Mesothelial cell of epicardium (in vitro differentiated cells): ENCODE measurements at regions not wholly inside any gene's neighbourhood (a gene's known extent, or its start where the extent isn't known, plus 50 kb on each side); places are given as distances from the start of the nearest gene placed in this dataset.

Source experiments
- DNase-seq, 2 experiments: peaks; one replicate each; pipeline ENCODE4 v3.0.0; 2021; ENCODE audit warnings: low spot score in 2 of 2; ENCODE audit not compliant: unreplicated experiment in 2 of 2
- H3K27ac Mint-ChIP-seq: 2 replicates; pipeline ENCODE4 v1.8.0; 2021; ENCODE audit warnings: mixed read lengths
- H3K27me3 Mint-ChIP-seq: 2 replicates; pipeline ENCODE4 v1.8.0; 2021; ENCODE audit warnings: low read depth, mixed read lengths
- H3K36me3 Mint-ChIP-seq: 2 replicates; pipeline ENCODE4 v1.8.0; 2021; ENCODE audit warnings: mixed read lengths
- H3K4me1 Mint-ChIP-seq: 2 replicates; pipeline ENCODE4 v1.8.0; 2021; ENCODE audit warnings: mixed read lengths
- H3K4me3 Mint-ChIP-seq: 2 replicates; pipeline ENCODE4 v1.8.0; 2021; ENCODE audit warnings: mild to moderate bottlenecking, moderate library complexity, mixed read lengths
- H3K9me3 Mint-ChIP-seq: 2 replicates; pipeline ENCODE4 v1.8.0; 2021; ENCODE audit warnings: mixed read lengths
- TF ChIP-seq, protein P1 (sequence below): fragments of 200-600 bp; sonication (generic); IDR thresholded peaks from one replicate; pipeline ENCODE4 v1.5.0; 2021; ENCODE audit warnings: antibody characterized with exemption; ENCODE audit not compliant: unreplicated experiment

DNA sequence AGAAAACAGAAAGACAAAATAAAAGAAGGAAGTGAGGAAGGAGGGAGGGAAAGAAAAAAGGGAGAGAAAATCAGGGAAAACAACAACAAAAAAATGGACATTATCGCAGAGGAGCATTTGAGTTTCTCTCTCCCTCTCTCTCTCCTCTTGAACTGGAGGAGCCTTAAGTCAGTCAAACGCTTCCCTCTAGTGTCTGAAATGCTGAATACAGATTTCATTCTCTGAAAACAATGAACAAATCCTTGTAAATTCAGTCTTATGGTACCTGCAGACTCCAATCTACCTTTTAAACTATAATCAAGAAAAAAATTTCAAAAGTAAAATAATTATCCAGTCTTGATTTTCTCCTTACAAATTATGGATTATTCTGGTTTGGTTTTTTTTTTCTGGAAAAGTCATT is 89.2 kb upstream of the PFKP start:
- peaks cover 9% of the 10 kb centered on the region for H3K4me1 Mint-ChIP-seq
- H3K9me3 Mint-ChIP-seq: no peaks in the 10 kb centered on the region
- H3K4me3 Mint-ChIP-seq: no peak overlapping the region
- no peak overlapping the region for H3K27ac Mint-ChIP-seq
- no peak for DNase-seq
- TF ChIP-seq, protein P1, sequence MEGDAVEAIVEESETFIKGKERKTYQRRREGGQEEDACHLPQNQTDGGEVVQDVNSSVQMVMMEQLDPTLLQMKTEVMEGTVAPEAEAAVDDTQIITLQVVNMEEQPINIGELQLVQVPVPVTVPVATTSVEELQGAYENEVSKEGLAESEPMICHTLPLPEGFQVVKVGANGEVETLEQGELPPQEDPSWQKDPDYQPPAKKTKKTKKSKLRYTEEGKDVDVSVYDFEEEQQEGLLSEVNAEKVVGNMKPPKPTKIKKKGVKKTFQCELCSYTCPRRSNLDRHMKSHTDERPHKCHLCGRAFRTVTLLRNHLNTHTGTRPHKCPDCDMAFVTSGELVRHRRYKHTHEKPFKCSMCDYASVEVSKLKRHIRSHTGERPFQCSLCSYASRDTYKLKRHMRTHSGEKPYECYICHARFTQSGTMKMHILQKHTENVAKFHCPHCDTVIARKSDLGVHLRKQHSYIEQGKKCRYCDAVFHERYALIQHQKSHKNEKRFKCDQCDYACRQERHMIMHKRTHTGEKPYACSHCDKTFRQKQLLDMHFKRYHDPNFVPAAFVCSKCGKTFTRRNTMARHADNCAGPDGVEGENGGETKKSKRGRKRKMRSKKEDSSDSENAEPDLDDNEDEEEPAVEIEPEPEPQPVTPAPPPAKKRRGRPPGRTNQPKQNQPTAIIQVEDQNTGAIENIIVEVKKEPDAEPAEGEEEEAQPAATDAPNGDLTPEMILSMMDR: no peak
- no peaks in the 10 kb centered on the region for H3K36me3 Mint-ChIP-seq
- no peaks in the 10 kb centered on the region for H3K27me3 Mint-ChIP-seq

DNA sequence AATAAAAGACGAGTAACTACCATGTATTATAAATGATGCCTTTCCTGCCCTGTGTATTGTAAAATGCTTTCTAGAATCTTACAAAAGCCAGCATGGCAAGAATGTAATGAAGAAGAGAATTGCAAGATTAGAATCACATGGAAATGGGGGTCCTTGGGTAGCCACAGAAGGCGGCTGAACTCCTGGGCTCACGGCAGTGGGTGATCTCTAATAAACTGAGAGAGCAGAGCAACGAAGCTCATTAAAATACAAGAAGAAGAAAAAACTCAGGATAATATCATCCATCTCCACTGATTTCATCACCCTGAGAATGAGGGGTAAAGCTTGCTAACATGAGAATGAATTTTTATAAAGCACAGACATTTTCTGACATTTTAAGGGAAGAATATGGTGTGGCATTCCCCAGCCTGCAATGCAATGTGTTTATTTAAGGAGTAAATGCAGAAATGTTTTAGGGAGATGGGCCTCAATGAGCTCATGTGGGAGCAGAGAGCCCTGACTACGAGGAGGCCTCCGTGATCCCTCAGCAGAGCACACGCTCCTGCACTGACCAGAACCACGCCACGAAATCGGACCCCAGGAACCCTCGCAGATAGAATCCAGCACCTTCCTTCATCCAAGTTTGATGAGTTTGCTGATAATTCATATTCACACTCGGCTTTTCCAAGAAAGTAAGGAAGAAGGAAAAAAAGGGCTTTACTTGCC is 92.7 kb upstream of the PFKP start:
- H3K9me3 Mint-ChIP-seq: no peaks in the 10 kb centered on the region
- H3K4me1 Mint-ChIP-seq: peaks cover 6% of the 10 kb centered on the region
- no peak overlapping the region for H3K4me3 Mint-ChIP-seq
- no peak overlapping the region for H3K27ac Mint-ChIP-seq
- DNase-seq: no peak
- no peaks in the 10 kb centered on the region for H3K36me3 Mint-ChIP-seq
- H3K27me3 Mint-ChIP-seq: no peaks in the 10 kb centered on the region
- TF ChIP-seq, protein P1: no peak

DNA sequence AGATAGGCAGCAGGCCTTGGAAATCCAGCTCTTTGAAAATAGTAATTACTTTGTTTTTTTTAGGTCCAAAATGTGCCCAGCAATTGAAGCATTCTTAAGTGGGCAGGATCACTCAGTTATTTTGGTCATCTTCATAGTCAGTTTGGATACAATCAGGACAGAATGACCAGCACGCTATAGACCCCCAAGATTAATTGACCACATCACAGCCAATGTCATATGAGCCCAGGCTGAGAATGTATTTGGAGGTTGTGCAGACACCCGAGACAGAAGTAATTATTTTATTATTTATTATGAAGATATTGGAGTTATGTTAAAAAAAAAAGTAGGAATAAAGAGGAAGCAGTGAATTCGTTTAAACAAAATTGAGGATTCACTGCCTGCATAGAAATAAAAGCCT is 93.3 kb upstream of the PFKP start:
- no peak overlapping the region for H3K27ac Mint-ChIP-seq
- TF ChIP-seq, protein P1: no peak
- H3K4me3 Mint-ChIP-seq: no peak overlapping the region
- no peak for DNase-seq
- no peaks in the 10 kb centered on the region for H3K36me3 Mint-ChIP-seq
- H3K27me3 Mint-ChIP-seq: no peaks in the 10 kb centered on the region
- no peaks in the 10 kb centered on the region for H3K9me3 Mint-ChIP-seq
- peaks cover 2% of the 10 kb centered on the region for H3K4me1 Mint-ChIP-seq

DNA sequence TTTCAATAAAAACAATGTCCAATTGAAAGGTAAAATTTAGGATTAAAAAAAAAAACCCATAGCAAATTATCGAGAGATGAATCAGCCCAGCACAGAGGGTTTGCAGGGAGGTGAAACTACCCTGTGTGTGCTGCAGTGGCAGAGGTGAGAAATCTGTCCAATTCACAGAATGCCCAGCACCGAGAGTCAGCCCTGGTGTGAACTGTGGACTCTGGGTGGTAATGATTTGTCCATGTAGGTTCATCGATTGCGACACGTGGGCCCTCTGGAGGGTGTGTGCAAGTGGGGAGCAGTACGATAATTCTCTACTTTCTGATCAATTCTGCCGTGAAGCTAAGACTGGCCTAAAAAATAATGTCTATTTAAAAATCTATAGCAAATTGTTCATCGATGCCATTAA is 94.5 kb upstream of the PFKP start:
- Mint-ChIP-seq H3K4me1 (peaks cover 2% of the 10 kb centered on the region), H3K27me3 (peaks cover 4% of the 10 kb centered on the region), H3K9me3 (no peaks in the 10 kb centered on the region), H3K36me3 (no peaks in the 10 kb centered on the region), H3K27ac (no peak overlapping the region), H3K4me3 (no peak overlapping the region)
- TF ChIP-seq, protein P1: no peak
- DNase-seq: no peak

DNA sequence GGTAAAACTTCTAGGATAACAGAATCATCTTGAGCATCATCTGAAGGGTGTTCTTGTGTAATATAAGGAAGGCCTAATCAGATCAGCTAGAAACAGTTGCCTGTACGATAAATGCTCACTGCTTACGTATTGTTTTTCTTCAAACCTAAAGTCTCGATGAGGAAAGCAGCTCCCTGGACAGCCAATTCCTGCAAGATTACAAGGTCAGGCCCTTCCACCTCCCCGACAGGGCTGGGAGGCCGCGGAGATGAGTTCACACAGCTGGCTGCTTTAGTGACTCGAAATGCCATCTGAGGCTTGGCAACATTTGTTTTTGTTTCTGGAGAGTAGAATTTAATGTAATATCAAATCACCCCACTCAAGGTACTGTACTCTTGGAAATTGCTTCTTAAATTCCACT is 95.1 kb upstream of the PFKP start:
- Mint-ChIP-seq H3K4me3 (no peak overlapping the region), H3K36me3 (no peaks in the 10 kb centered on the region), H3K9me3 (no peaks in the 10 kb centered on the region), H3K27ac (no peak overlapping the region), H3K27me3 (peaks cover 4% of the 10 kb centered on the region), H3K4me1 (peaks cover 2% of the 10 kb centered on the region)
- no peak for DNase-seq
- TF ChIP-seq, protein P1: no peak
